Stimulated activated effector memory CD8-positive, alpha-beta T cell treated with anti-CD3 and anti-CD28 coated beads, Interleukin-12 subunit alpha, Interleukin-12 subunit beta, amount 100 ng/mL, for 72 hours (primary cell): ENCODE measurements at regions not wholly inside any gene's neighbourhood (a gene's known extent, or its start where the extent isn't known, plus 50 kb on each side); places are given as distances from the start of the nearest gene placed in this dataset.

Source experiments
- ATAC-seq: fragments of 150-1000 bp; cut with Tn5 transposase; 2 replicates; pipeline ENCODE4 v1.10.0; 2021
- DNase-seq, 2 donors: peaks; one replicate each; pipeline ENCODE4 v3.0.0; 2021 to 2022; ENCODE audit warnings: low spot score in 2 of 2
- H3K27ac Mint-ChIP-seq: one replicate; pipeline ENCODE4 v1.8.0; 2022; ENCODE audit warnings: mild to moderate bottlenecking, mixed read lengths
- H3K36me3 Mint-ChIP-seq: one replicate; pipeline ENCODE4 v1.8.0; 2022; ENCODE audit warnings: mild to moderate bottlenecking, mixed read lengths
- H3K4me1 Mint-ChIP-seq: one replicate; pipeline ENCODE4 v1.8.0; 2022; ENCODE audit warnings: mixed read lengths
- H3K4me3 Mint-ChIP-seq: one replicate; pipeline ENCODE4 v1.8.0; 2022; ENCODE audit warnings: mild to moderate bottlenecking, mixed read lengths
- H3K9me3 Mint-ChIP-seq: one replicate; pipeline ENCODE4 v1.8.0; 2022; ENCODE audit warnings: mixed read lengths

DNA sequence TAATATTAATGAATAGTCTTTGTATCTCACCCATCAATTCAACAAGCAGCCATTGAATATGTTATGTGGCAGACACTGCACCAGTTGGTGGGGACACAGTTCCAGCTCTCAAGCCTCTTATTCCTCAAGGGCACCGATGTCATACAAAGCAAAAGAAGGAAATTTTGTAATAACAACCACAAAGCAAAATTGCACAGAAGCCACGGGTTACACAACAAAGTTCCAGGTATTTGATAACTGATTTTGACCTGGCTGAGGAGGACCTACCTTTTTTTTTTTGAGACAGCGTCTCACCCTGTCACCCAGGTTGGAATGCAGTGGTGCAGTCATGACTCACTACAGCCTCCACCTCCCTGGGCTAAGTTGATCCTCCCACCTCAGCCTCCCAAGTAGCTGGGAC, 266.7 kb downstream of the FOXO1 start:
- no peaks in the 10 kb centered on the region for H3K36me3 Mint-ChIP-seq
- DNase-seq: no peak
- H3K9me3 Mint-ChIP-seq: no peaks in the 10 kb centered on the region
- H3K27ac Mint-ChIP-seq: no peak overlapping the region
- peaks cover 10% of the 10 kb centered on the region for H3K4me1 Mint-ChIP-seq
- H3K4me3 Mint-ChIP-seq: no peak overlapping the region
- ATAC-seq: no peak

DNA sequence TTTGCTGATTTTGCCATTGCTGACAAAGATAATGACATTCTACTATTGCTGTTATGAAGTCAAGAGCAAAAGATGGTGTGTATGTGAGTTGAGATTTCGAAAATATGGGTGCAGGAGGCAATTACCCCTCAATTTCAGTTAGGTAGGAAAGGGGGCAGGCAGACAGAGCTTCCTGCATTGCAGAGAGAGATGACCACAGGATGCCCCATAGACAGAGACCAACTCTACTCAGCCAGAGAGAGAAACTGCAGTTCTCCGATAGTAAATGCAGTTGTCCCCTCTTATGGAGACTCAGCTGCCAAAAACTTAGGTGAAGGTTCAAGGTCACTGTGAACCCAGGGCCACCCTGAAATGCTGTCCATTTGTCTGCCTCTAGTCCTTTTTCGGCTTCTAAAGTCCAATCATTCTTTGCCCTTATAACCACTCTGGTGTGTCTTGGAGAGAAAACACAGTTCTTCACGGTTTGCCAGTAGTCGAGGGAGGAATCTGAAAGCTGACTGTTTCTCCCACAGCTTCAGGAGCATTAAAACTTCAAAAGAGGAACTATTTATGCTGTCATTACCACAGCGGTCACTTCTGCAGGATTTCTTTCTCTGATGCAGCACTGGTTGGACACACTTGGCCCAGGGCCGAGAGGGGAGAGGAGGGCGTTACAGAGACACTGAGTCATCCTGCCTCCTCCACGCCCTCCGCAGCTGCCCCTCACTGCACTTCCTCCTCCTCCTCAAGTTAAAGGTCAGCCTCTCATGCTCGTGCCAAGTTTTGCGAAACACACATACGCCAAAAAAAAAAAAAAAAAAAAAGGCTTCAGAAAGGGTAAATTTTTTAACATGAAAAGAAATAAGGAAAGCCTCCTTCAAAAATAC, 264.3 kb downstream of the FOXO1 start:
- Mint-ChIP-seq H3K4me3 (peak overlapping the region; percentile 15), H3K4me1 (peaks cover 10% of the 10 kb centered on the region), H3K9me3 (no peaks in the 10 kb centered on the region), H3K27ac (no peak overlapping the region), H3K36me3 (no peaks in the 10 kb centered on the region)
- peak; percentile 94 for ATAC-seq
- DNase-seq: no peak

- no peak overlapping the region for H3K27ac Mint-ChIP-seq
- DNase-seq (no peak), ATAC-seq (no peak)
- H3K4me1 Mint-ChIP-seq: peaks cover 10% of the 10 kb centered on the region
- no peaks in the 10 kb centered on the region for H3K36me3 Mint-ChIP-seq
- peak overlapping the region; percentile 15 for H3K4me3 Mint-ChIP-seq
- H3K9me3 Mint-ChIP-seq: no peaks in the 10 kb centered on the region
These were observed 263.5 kb downstream of the FOXO1 start for GRCh38 chr13:40402931-40403431.

- no peaks in the 10 kb centered on the region for H3K9me3 Mint-ChIP-seq
- DNase-seq (no peak), ATAC-seq (no peak)
- H3K36me3 Mint-ChIP-seq: no peaks in the 10 kb centered on the region
- no peak overlapping the region for H3K27ac Mint-ChIP-seq
- H3K4me3 Mint-ChIP-seq: no peak overlapping the region
- peaks cover 10% of the 10 kb centered on the region for H3K4me1 Mint-ChIP-seq
These were observed 262.8 kb downstream of the FOXO1 start for GRCh38 chr13:40403509-40404241.

DNA sequence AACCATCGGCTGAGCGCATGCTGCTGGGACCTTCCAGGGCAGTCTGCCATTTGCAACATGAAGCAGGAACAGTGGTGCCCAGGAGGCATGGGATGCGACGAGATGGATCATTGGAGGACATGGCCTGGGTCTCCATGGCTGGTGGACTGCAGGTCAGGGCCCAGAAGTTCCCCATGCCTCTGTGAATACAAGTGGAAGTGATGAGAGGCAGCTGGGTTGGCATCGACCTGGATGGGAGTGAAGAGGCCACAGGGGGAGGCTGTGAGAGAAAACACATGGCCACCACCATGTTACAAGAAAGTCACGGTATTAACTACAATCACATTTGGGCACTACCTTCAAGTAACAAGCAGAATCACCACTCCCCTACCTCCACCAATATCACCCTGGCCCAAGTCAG, 262.0 kb downstream of the FOXO1 start:
- no peak overlapping the region for H3K27ac Mint-ChIP-seq
- no peak for ATAC-seq

DNA sequence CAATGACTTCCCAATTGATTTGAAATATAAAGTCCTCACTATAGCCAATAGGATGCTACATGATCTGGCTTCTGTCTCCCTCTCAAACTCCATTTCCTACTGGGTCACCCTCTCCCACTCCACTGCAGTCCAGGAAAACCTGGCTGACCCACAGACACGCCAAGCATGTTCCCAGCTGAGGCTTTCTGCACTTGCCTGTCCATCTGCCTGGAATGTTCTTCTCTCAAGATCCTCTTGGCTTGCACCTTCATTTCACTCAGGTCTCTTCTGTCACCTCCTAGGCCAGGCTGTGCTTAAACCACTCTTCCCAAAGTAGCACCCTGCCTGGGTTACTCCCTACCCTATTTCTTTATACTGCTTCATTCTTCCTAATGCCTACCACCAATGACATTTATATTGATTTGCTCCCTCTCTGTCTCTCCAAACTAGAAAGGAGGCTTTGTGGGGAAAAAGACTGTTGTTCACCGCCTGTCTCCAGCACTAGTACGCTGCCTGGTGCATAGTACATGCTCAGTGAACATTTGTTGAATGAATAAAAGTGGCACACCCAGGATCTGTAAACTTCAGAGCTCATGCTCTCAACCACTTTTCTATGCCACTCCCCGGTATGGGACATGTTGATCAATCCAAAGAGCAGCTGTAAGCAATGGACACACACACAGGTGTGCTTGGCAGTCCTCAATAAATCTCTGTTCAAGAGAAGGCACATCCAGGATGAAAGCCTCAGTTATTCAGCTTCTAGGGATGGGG, 261.3 kb downstream of the FOXO1 start:
- H3K4me1 Mint-ChIP-seq: peaks cover 10% of the 10 kb centered on the region
- H3K36me3 Mint-ChIP-seq: no peaks in the 10 kb centered on the region
- DNase-seq (no peak), ATAC-seq (no peak)
- no peak overlapping the region for H3K27ac Mint-ChIP-seq
- H3K4me3 Mint-ChIP-seq: no peak overlapping the region
- no peaks in the 10 kb centered on the region for H3K9me3 Mint-ChIP-seq

More for the DNA sequence above, 262.0 kb downstream of the FOXO1 start:
- Mint-ChIP-seq H3K9me3 (no peaks in the 10 kb centered on the region), H3K36me3 (no peaks in the 10 kb centered on the region), H3K4me3 (no peak overlapping the region), H3K4me1 (peaks cover 10% of the 10 kb centered on the region)
- no peak for DNase-seq

DNA sequence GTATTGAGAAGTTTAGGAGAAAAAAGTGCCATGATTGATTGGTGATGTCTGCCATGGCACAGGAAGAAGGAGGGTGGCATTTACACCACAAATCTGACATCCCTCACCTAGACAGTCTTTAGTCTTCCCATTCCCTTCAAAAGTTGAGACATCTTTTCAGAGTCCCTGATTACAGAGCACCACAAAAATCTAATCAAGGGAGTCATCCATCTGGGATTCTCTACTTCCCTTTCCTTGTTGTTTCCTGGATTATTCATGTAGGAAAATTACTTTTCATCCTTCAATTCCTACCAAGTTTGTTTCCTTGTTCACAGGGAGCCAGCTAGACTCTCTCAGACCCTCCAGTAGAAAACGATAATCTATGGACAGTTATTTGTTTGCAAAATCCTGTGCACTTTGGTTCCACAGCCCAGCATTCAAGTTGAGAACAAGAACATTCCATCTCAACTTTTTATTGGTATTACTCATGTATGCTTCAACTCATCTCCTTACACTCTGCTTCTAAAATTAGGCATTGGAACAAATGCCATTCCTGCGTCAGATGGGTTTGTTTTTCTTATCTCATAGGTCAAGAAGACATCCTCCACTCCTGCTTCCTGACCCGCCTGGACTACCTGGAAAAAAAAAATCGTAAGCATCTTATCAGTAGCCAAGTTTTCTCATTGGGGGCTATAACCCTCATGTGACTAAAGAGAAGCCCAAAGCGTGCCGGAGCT, 259.9 kb downstream of the FOXO1 start:
- Mint-ChIP-seq H3K9me3 (no peaks in the 10 kb centered on the region), H3K4me1 (peaks cover 10% of the 10 kb centered on the region), H3K4me3 (no peak overlapping the region), H3K36me3 (no peaks in the 10 kb centered on the region), H3K27ac (no peak overlapping the region)
- DNase-seq: no peak
- ATAC-seq: no peak

DNA sequence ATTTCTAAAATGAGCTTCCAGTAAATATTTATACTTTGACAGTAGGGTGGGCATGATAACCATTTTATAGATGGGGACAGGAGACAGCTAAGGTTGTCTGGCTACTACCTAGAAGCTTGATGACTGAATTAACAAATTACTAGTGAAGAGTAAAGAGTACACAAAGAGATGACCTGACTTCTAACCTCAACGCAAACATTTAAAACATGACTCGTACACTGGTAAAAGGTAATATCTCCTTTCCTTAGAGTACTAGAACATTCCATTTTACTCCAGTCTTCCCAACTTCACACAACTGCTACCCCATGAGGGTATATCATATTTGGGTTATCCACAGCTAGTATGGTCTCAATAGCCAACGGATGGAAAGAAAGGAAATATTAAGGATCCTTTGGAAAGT, 258.9 kb downstream of the FOXO1 start:
- H3K4me1 Mint-ChIP-seq: peaks cover 4% of the 10 kb centered on the region
- no peaks in the 10 kb centered on the region for H3K36me3 Mint-ChIP-seq
- H3K27ac Mint-ChIP-seq: no peak overlapping the region
- H3K9me3 Mint-ChIP-seq: no peaks in the 10 kb centered on the region
- DNase-seq: no peak
- no peak overlapping the region for H3K4me3 Mint-ChIP-seq
- ATAC-seq: no peak

DNA sequence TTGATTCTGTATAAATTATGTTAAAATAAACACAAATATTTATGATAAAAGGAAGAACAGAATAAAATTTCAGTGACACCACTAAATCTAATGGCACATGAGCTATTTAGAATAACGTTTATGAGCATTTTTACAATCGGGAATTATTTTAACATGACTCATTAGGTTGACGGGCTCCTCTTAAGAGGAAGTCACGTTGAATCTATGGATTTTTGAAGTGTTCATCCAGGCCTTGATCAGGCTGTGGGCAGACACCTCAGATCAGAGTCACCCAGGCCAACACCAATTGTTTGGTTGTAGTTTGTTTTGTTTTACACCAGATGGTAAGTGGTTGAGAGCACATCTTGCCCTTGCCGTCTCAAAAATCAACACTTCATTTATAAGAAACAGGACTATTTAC, 257.8 kb downstream of the FOXO1 start:
- H3K36me3 Mint-ChIP-seq: no peaks in the 10 kb centered on the region
- DNase-seq (no peak), ATAC-seq (no peak)
- H3K27ac Mint-ChIP-seq: no peak overlapping the region
- no peaks in the 10 kb centered on the region for H3K9me3 Mint-ChIP-seq
- no peaks in the 10 kb centered on the region for H3K4me1 Mint-ChIP-seq
- no peak overlapping the region for H3K4me3 Mint-ChIP-seq

DNA sequence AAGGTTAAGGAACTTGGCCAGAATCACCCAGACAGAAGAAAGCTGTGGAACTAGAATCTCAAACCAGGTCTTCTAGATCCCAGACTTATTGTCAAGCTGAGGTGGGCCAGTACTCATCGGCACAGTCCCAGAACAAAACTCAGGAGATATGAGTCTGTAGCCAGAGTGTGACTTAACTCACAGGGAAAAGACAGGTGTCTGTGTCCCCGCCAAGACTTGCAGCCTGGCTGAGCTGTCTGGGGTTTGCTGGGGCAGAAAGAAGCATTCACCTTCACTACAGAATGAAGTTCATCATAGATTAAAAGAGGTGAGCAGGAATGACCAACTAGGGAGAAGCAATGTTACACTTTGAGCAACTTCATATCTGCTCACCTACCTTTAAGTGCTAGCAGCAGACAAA, 257.2 kb downstream of the FOXO1 start:
- Mint-ChIP-seq H3K27ac (no peak overlapping the region), H3K36me3 (no peaks in the 10 kb centered on the region), H3K9me3 (no peaks in the 10 kb centered on the region), H3K4me1 (no peaks in the 10 kb centered on the region), H3K4me3 (no peak overlapping the region)
- DNase-seq: no peak
- ATAC-seq: no peak

DNA sequence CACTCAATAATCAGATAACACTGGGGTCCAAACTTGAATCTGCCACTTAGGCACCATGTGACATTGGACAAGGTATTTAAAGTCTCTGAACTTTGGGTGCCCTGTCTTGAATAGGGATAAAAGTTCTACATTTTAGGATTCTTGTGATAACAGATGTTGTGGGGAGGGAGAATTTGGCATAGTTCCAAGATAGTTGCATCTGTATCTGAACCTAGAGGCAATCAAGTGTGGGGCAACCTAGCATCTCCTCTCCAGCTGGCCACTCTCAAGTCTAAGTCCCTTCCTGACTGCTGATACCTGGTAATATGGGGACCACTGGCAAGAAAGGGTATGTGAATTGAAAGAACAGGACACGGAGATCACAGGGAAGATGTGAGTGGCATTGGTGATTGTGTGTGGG, 256.1 kb downstream of the FOXO1 start:
- Mint-ChIP-seq H3K4me3 (no peak overlapping the region), H3K4me1 (no peaks in the 10 kb centered on the region), H3K27ac (no peak overlapping the region), H3K36me3 (no peaks in the 10 kb centered on the region), H3K9me3 (no peaks in the 10 kb centered on the region)
- DNase-seq: no peak
- ATAC-seq: no peak

DNA sequence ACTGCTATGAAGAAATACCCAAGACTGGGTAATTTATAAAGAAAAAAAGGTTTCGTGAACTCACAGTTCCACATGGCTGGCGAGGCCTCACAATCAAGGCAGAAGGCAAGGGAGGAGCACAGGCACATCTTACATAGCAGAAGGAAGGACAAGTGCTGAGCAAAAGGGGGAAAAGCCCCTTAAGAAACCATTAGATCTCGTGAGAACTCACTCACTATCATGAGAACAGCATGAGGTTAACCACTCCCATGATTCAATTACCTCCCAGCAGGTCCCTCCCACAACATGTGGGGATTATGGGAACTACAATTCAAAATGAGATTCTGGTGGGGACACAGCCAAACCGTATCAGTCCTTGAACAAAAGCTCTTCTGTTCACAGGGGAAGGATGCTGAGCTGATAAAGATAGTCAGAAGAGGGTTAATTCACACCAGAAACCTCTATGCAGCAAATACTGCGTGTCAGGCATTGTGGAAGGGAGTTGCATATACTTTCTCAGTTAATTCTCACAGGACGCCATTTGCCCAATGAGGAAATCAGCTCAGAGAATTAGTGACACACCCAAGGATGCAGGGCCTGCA, 246.2 kb downstream of the FOXO1 start:
- Mint-ChIP-seq H3K36me3 (no peaks in the 10 kb centered on the region), H3K4me1 (peaks cover 14% of the 10 kb centered on the region), H3K4me3 (no peak overlapping the region), H3K9me3 (peaks cover 3% of the 10 kb centered on the region), H3K27ac (no peak overlapping the region)
- ATAC-seq (peak; percentile 24), DNase-seq (no peak)

- Mint-ChIP-seq H3K36me3 (no peaks in the 10 kb centered on the region), H3K27ac (no peak overlapping the region), H3K9me3 (peaks cover 3% of the 10 kb centered on the region), H3K4me1 (peaks cover 14% of the 10 kb centered on the region), H3K4me3 (no peak overlapping the region)
- no peak for DNase-seq
- ATAC-seq: peak; percentile 83
These were observed 243.7 kb downstream of the FOXO1 start for GRCh38 chr13:40422588-40423235.

DNA sequence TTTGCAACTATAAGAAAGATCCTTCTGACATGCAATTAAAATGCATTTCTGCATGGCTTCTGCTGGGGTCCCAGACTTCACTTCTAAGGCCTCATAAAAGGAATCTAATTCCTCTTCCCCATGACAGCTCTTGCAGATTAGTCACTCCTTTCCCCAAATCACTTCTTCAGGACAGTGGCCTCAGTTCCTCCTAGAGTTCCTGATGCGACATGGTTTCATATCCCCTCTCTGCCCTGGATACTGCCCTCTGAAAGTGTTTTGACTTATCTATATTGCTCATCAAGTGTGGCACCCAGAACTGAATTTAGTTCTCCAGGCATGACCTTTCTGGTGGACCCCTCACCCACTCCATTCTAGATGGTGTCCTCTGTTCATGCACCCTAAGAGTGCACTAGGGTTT, 238.1 kb downstream of the FOXO1 start:
- H3K27ac Mint-ChIP-seq: no peak overlapping the region
- no peaks in the 10 kb centered on the region for H3K36me3 Mint-ChIP-seq
- no peaks in the 10 kb centered on the region for H3K4me1 Mint-ChIP-seq
- H3K4me3 Mint-ChIP-seq: no peak overlapping the region
- no peaks in the 10 kb centered on the region for H3K9me3 Mint-ChIP-seq
- ATAC-seq: no peak
- DNase-seq: no peak
